ENCODE measurements at regions not wholly inside any gene's neighbourhood (a gene's known extent, or its start where the extent isn't known, plus 50 kb on each side); places are given as distances from the start of the nearest gene placed in this dataset.
"Not testable (repeated sequence)": the region's sequence is repeated elsewhere in the genome, so short reads cannot be mapped to it uniquely, and the experiment has no call there.

DNA sequence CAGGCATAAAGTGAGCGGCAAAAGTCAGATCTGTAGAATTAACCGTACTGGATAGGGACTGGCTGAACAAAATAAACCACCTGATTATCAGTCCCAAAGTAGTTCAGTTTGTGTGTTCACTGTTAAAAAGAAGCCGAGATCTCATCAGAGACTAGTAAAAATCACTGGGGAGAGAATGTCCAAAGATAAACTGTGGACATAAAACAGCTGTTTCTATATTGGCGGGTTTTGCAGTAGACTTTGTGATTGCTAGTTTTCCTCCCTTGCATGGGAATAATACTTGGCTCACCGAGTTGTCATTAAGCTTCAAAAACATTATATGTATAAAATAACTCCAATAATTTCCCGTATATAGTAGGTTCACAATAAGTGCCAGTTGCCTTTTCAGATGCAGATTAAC is 114.2 kb upstream of the ID4 start:
- Mint-ChIP-seq H3K36me3 (ENCODE audit: insufficient read depth, unreplicated experiment) (no peaks in the 10 kb centered on the region), H3K4me1 (ENCODE audit: insufficient read depth, unreplicated experiment) (peaks cover 5% of the 10 kb centered on the region), H3K27ac (ENCODE audit: low read depth, unreplicated experiment) (no peak overlapping the region), H3K4me3 (ENCODE audit: unreplicated experiment) (no peak overlapping the region), H3K27me3 (ENCODE audit: insufficient read depth, unreplicated experiment) (no peaks in the 10 kb centered on the region), H3K9me3 (ENCODE audit: unreplicated experiment) (peaks cover 7% of the 10 kb centered on the region)
- no TSS peak for BruUV-seq (replicated peaks)
- intact Hi-C loops (cut with micrococcal nuclease), result no loop called here
- CTCF ChIA-PET, result no interaction called here
- POLR2A ChIA-PET, result no interaction called here
- DNase-seq (ENCODE audit: unreplicated experiment), result no peak
- TF ChIP-seq, protein P1, sequence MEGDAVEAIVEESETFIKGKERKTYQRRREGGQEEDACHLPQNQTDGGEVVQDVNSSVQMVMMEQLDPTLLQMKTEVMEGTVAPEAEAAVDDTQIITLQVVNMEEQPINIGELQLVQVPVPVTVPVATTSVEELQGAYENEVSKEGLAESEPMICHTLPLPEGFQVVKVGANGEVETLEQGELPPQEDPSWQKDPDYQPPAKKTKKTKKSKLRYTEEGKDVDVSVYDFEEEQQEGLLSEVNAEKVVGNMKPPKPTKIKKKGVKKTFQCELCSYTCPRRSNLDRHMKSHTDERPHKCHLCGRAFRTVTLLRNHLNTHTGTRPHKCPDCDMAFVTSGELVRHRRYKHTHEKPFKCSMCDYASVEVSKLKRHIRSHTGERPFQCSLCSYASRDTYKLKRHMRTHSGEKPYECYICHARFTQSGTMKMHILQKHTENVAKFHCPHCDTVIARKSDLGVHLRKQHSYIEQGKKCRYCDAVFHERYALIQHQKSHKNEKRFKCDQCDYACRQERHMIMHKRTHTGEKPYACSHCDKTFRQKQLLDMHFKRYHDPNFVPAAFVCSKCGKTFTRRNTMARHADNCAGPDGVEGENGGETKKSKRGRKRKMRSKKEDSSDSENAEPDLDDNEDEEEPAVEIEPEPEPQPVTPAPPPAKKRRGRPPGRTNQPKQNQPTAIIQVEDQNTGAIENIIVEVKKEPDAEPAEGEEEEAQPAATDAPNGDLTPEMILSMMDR (IDR thresholded peaks at IDR 0.05; ENCODE audit: unreplicated experiment), result no peak

DNA sequence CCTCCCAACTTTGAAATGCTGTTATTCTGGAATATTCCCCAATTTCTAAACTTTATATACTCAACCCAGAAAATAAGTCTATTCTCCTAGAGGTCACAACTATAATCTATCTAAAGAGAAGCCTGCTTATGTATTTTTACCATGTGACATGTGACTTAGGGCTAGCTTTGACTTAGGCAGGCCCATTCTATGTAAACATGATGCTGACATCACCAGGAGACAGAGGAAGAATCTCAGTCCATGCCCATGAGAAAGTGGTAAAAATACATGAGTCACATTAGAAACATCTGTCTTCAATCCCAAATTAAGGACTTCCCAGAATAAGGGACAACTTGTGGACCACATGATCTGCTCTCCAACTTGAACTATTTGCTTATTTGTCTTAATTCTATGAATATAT is 113.6 kb upstream of the ID4 start:
- Mint-ChIP-seq H3K4me1 (ENCODE audit: insufficient read depth, unreplicated experiment) (peaks cover 5% of the 10 kb centered on the region), H3K4me3 (ENCODE audit: unreplicated experiment) (no peak overlapping the region), H3K27ac (ENCODE audit: low read depth, unreplicated experiment) (no peak overlapping the region), H3K36me3 (ENCODE audit: insufficient read depth, unreplicated experiment) (no peaks in the 10 kb centered on the region), H3K9me3 (ENCODE audit: unreplicated experiment) (peaks cover 7% of the 10 kb centered on the region), H3K27me3 (ENCODE audit: insufficient read depth, unreplicated experiment) (no peaks in the 10 kb centered on the region)
- DNase-seq (ENCODE audit: unreplicated experiment), result peak; percentile 46
- intact Hi-C loops (cut with micrococcal nuclease), result no loop called here
- ChIA-PET POLR2A (no interaction called here), CTCF (no interaction called here)
- TF ChIP-seq, protein P1 (IDR thresholded peaks at IDR 0.05; ENCODE audit: unreplicated experiment), result no peak
- BruUV-seq (replicated peaks), result no TSS peak

DNA sequence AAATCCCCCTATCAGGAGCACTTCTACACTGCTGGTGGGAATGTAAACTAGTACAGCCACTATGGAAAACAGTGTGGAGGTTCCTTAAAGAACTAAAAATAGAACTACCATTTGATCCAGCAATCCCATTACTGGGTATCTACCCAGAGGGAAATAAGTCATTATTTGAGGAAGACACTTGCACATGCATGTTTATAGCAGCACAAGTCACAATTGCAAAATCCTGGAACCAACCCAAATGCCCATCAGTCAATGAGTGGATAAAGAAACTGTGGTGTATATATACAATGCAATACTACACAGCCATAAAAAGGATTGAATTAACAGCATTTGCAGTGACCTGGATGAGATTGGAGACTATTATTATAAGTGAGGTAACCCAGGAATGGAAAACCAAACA is 111.7 kb upstream of the ID4 start:
- H3K9me3 Mint-ChIP-seq (ENCODE audit: unreplicated experiment); POLR2A ChIA-PET; H3K27me3 Mint-ChIP-seq (ENCODE audit: insufficient read depth, unreplicated experiment); H3K4me1 Mint-ChIP-seq (ENCODE audit: insufficient read depth, unreplicated experiment); H3K4me3 Mint-ChIP-seq (ENCODE audit: unreplicated experiment); BruUV-seq (replicated peaks); H3K36me3 Mint-ChIP-seq (ENCODE audit: insufficient read depth, unreplicated experiment); H3K27ac Mint-ChIP-seq (ENCODE audit: low read depth, unreplicated experiment); intact Hi-C loops (cut with micrococcal nuclease): not testable (repeated sequence)
- CTCF ChIA-PET, result interaction anchor here (0.6 kb wide), 1 partner anchor 420 kb away, joined by 3 read pairs; no protein-coding TSS in a partner anchor
- peak; percentile 48 for DNase-seq (ENCODE audit: unreplicated experiment)

DNA sequence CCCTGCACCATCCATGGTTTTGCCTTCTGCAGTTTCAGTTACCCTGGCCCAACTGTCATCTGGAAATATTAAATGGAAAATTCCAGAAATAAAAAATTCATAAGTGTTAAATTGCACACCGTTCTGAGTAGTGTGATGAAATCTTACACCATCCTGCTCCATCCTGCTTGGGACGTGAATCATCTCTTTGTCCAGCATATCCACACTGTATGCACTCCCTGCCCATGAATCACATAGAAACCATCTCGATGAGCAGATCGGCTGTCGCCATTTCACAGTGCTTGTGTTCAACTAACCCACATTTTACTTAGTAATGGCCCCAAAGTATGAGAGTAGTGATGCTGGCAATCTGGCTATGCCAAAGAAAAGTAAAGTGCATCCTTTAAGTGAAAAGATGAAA is 105.9 kb upstream of the ID4 start:
- intact Hi-C loops (cut with micrococcal nuclease), result loop anchor here (10.0 kb wide), 1 partner anchor 74 kb away; no protein-coding TSS in a partner anchor
- peaks cover 13% of the 10 kb centered on the region for H3K4me1 Mint-ChIP-seq (ENCODE audit: insufficient read depth, unreplicated experiment)
- DNase-seq (ENCODE audit: unreplicated experiment), result peak; percentile 94
- H3K9me3 Mint-ChIP-seq (ENCODE audit: unreplicated experiment), result no peaks in the 10 kb centered on the region
- no peak overlapping the region for H3K4me3 Mint-ChIP-seq (ENCODE audit: unreplicated experiment)
- TF ChIP-seq, protein P1 (IDR thresholded peaks at IDR 0.05; ENCODE audit: unreplicated experiment), result no peak
- CTCF ChIA-PET, result no interaction called here
- POLR2A ChIA-PET, result no interaction called here
- H3K36me3 Mint-ChIP-seq (ENCODE audit: insufficient read depth, unreplicated experiment), result no peaks in the 10 kb centered on the region
- no TSS peak for BruUV-seq (replicated peaks)
- no peaks in the 10 kb centered on the region for H3K27me3 Mint-ChIP-seq (ENCODE audit: insufficient read depth, unreplicated experiment)
- peak overlapping the region; percentile 21 for H3K27ac Mint-ChIP-seq (ENCODE audit: low read depth, unreplicated experiment)

DNA sequence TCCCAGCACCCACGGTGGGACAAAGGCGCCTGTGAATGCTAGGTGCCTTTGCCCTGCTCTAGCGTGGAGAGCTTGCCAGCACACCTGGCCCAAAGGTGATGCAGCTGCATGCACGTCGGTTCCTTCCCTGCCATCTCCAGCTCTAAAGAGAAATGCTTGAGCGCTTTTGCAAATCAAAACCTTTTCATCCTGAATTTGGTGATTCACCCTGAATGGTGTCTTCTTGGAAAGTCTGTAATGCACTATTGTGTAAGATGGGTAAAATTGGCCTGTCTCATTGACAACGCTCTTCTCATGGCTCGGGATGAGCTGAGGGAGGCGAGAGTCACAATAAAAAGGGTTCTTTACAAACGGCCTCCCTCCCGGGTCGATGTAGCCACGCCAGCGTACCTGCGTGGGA is 103.1 kb upstream of the ID4 start:
- intact Hi-C loops (cut with micrococcal nuclease), result loop anchor here (10.0 kb wide), 1 partner anchor 71 kb away; no protein-coding TSS in a partner anchor
- no peak overlapping the region for H3K27ac Mint-ChIP-seq (ENCODE audit: low read depth, unreplicated experiment)
- no TSS peak for BruUV-seq (replicated peaks)
- H3K4me1 Mint-ChIP-seq (ENCODE audit: insufficient read depth, unreplicated experiment), result peaks cover 13% of the 10 kb centered on the region
- H3K36me3 Mint-ChIP-seq (ENCODE audit: insufficient read depth, unreplicated experiment), result no peaks in the 10 kb centered on the region
- TF ChIP-seq, protein P1 (IDR thresholded peaks at IDR 0.05; ENCODE audit: unreplicated experiment), result no peak
- DNase-seq (ENCODE audit: unreplicated experiment), result no peak
- H3K9me3 Mint-ChIP-seq (ENCODE audit: unreplicated experiment), result no peaks in the 10 kb centered on the region
- CTCF ChIA-PET, result interaction anchor here (0.6 kb wide), 1 partner anchor 42 kb away, joined by 3 read pairs; no protein-coding TSS in a partner anchor
- POLR2A ChIA-PET, result no interaction called here
- H3K27me3 Mint-ChIP-seq (ENCODE audit: insufficient read depth, unreplicated experiment), result no peaks in the 10 kb centered on the region
- H3K4me3 Mint-ChIP-seq (ENCODE audit: unreplicated experiment), result no peak overlapping the region

Measured in MCF 10A (cell line).